Activated T-helper 17 cell treated with anti-CD3 and anti-CD28 coated beads, Interleukin-2, amount 50 U/mL, for 72 hours (primary cell): ENCODE measurements at regions not wholly inside any gene's neighbourhood (a gene's known extent, or its start where the extent isn't known, plus 50 kb on each side); places are given as distances from the start of the nearest gene placed in this dataset.

Experiments
- ATAC-seq: fragments of 150-1000 bp; cut with Tn5 transposase; replicated peaks from 2 replicates; pipeline ENCODE4 v1.10.0; 2021; ENCODE audit warnings: mild to moderate bottlenecking, moderate library complexity
- H3K27ac Mint-ChIP-seq: one replicate; pipeline ENCODE4 v1.8.0; 2022; ENCODE audit warnings: mixed read lengths
- H3K27me3 Mint-ChIP-seq: one replicate; pipeline ENCODE4 v1.8.0; 2022; ENCODE audit warnings: mixed read lengths
- H3K36me3 Mint-ChIP-seq: one replicate; pipeline ENCODE4 v1.8.0; 2022; ENCODE audit warnings: low read depth, mild to moderate bottlenecking, mixed read lengths
- H3K4me1 Mint-ChIP-seq: one replicate; pipeline ENCODE4 v1.8.0; 2022; ENCODE audit warnings: mixed read lengths
- H3K4me3 Mint-ChIP-seq: one replicate; pipeline ENCODE4 v1.8.0; 2022; ENCODE audit warnings: mild to moderate bottlenecking, mixed read lengths
- H3K9me3 Mint-ChIP-seq: one replicate; pipeline ENCODE4 v1.8.0; 2022; ENCODE audit warnings: mixed read lengths

DNA sequence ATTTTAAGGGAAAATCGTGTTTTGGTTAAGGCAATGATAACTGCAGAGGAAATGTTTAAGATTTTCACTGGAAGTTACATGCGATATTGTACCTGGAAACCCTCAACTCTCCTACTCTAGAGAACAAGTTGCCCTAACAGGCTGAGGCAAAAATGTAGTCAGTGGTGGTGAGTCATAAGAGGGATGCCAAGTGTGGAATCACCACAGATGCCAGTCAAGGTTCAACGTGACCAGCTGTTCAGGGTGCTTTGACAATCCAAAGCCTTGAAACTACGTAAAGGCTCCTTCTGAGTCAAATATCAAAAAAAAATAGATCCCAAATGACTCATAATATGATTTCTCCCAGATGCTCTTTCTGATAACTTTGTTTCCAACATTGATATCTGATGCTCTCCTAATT lies 77.9 kb upstream of the AFF2 start:
- no peak for ATAC-seq
- H3K27ac Mint-ChIP-seq, result no peak overlapping the region
- peaks cover 5% of the 10 kb centered on the region for H3K9me3 Mint-ChIP-seq
- no peaks in the 10 kb centered on the region for H3K36me3 Mint-ChIP-seq
- peaks cover 7% of the 10 kb centered on the region for H3K27me3 Mint-ChIP-seq
- H3K4me3 Mint-ChIP-seq, result no peak overlapping the region
- H3K4me1 Mint-ChIP-seq, result no peaks in the 10 kb centered on the region

DNA sequence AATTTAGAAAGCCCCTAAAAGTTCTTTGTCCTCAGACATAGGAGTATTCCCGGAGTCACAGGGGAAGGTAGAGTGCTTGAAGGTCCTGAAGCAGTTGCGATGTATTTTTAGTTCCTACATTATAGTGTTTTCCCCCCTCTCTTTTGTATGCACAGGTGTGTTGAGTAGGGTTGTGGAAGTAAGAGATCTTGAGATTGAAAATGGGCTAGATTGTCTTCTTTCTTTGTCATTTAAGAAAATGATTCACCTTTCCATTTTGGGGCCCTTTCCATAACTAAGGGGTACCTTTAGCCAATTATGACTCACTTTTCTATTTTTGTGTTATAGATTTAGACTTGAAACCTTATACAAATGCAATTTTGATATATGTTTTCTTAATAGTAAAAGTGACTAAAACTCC lies 75.8 kb upstream of the AFF2 start:
- H3K9me3 Mint-ChIP-seq, result peaks cover 2% of the 10 kb centered on the region

DNA sequence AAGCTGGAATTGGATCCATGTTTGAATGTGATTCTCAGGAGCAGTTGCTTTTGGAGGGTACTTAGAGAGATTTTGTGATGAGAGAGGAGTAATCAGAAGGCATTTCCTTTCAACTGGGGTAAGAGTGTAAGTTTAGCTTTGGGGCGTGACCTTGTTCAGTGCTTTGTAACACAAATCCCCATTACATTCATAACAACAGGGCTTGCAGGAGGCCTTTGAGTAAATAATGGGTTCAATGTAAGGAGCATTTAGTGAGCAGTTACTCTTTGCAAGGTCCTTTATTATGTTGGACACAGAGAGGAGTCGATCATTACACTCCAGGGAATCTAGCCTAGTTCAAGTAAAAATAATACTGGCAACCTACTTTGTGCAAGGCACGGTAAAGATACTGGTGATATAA lies 74.0 kb upstream of the AFF2 start:
- peaks cover 4% of the 10 kb centered on the region for H3K9me3 Mint-ChIP-seq
- no peaks in the 10 kb centered on the region for H3K27me3 Mint-ChIP-seq
- H3K36me3 Mint-ChIP-seq, result no peaks in the 10 kb centered on the region

More for the DNA sequence above, 75.8 kb upstream of the AFF2 start:
- Mint-ChIP-seq H3K4me3 (no peak overlapping the region), H3K36me3 (no peaks in the 10 kb centered on the region), H3K27me3 (no peaks in the 10 kb centered on the region), H3K27ac (no peak overlapping the region), H3K4me1 (no peaks in the 10 kb centered on the region)
- ATAC-seq, result no peak

DNA sequence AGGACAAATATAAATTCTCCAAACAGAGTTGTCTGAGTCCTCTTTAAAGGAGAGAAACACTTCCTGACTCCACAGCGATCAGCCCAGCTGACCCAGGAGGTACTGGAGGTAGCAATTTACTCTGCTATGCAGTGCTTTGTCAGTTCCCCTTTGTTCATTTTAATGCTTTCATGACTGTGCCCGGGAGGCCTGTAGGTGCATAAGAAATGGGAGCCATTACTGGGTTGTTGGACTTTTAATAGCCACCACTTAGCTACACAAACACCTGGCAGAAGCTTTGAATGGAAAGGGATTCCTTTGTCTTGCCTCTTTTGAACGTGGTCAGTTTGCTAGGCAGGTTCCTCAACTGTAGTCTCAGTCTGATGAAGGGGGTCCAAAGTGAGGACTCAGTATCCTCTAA lies 59.0 kb upstream of the AFF2 start:
- H3K27ac Mint-ChIP-seq, result no peak overlapping the region
- H3K27me3 Mint-ChIP-seq, result no peaks in the 10 kb centered on the region

More for the DNA sequence above, 74.0 kb upstream of the AFF2 start:
- no peak for ATAC-seq
- Mint-ChIP-seq H3K4me1 (no peaks in the 10 kb centered on the region), H3K27ac (no peak overlapping the region), H3K4me3 (no peak overlapping the region)

DNA sequence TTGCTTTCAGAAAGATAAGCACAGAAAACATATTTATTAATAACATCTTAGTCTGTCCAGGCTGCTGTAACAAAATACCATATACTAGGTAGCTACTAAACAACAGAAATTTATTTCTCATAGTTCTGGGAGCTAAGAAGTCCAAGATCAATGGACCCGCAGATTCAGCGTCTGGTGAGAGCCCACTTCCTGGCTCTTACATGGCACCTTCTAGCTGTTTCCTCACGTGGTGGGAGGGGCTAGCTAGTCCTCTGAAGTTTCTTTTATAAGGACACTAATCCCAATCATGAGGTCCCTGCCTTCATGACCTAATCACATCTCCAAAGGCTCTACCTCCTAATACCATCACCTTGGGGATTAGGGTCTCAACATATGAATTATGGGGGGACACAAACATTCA lies 57.2 kb upstream of the AFF2 start:
- Mint-ChIP-seq H3K9me3 (no peaks in the 10 kb centered on the region), H3K4me3 (no peak overlapping the region), H3K27me3 (no peaks in the 10 kb centered on the region), H3K36me3 (no peaks in the 10 kb centered on the region), H3K4me1 (no peaks in the 10 kb centered on the region), H3K27ac (no peak overlapping the region)
- no peak for ATAC-seq

More for the DNA sequence above, 59.0 kb upstream of the AFF2 start:
- Mint-ChIP-seq H3K36me3 (no peaks in the 10 kb centered on the region), H3K4me3 (no peak overlapping the region), H3K4me1 (no peaks in the 10 kb centered on the region), H3K9me3 (no peaks in the 10 kb centered on the region)
- no peak for ATAC-seq

DNA sequence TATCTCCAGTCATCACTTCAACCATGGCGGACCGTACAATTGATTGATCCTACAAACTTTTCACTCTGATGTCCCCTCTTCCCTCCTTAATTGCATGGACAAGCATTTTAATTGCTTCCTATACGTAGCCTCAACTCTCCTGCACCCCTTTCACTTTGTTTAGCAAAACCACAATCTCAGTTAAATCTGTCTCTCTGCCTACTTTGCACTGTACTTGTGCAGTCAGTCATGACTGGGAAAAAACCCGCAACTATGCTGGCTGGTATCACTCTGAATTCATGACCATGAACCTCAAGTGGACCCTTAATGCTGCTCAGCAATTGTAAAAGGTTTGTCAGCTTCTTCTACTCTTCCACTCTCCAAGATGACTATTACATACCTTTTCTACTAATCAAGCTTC lies 51.7 kb upstream of the AFF2 start:
- Mint-ChIP-seq H3K27ac (no peak overlapping the region), H3K27me3 (no peaks in the 10 kb centered on the region), H3K9me3 (no peaks in the 10 kb centered on the region), H3K36me3 (no peaks in the 10 kb centered on the region), H3K4me3 (no peak overlapping the region), H3K4me1 (no peaks in the 10 kb centered on the region)
- no peak for ATAC-seq
